H1 (cell line): ENCODE measurements at regions not wholly inside any gene's neighbourhood (a gene's known extent, or its start where the extent isn't known, plus 50 kb on each side); places are given as distances from the start of the nearest gene placed in this dataset.

Experiments used
- CTCF ChIA-PET: fragments of 300-600 bp; sonication (Branson Sonifier 250); formaldehyde crosslinking; loops from one replicate; lab custom pipeline; 2021; ENCODE audit not compliant: partially characterized antibody; lab: Charles Lee
- POLR2A ChIA-PET: fragments of 300-600 bp; sonication (Branson Sonifier 250); formaldehyde crosslinking; loops from one replicate; lab custom pipeline; 2021; ENCODE audit warnings: inconsistent platforms; ENCODE audit not compliant: partially characterized antibody; lab: Charles Lee
- DNase-seq, 2 experiments: peaks; one replicate each; pipeline versions ENCODE4 v3.0.0 to v3.0.0-alpha.2; 2010 to 2022; ENCODE audit warnings: low spot score in 2 of 2, low read depth in 1 of 2, mixed read lengths in 1 of 2
- FAIRE-seq: peaks from 2 replicates; lab custom pipeline; 2011; peaks lifted over from hg19 to GRCh38; lab: Jason Lieb, UNC
- H2AFZ ChIP-seq: 2 replicates; pipeline ENCODE4 v1.8.1; 2012; ENCODE audit warnings: low read length, inconsistent platforms
- H2AK5ac ChIP-seq: 2 replicates; pipeline ENCODE4 v1.6.1; 2013; ENCODE audit warnings: low read depth, low read length
- H2BK120ac ChIP-seq: replicated peaks from 2 replicates; pipeline ENCODE3; 2013; ENCODE audit warnings: low read depth, low read length, inconsistent platforms
- H2BK12ac ChIP-seq: 2 replicates; pipeline ENCODE4 v1.6.1; 2013; ENCODE audit warnings: low read depth, low read length
- H2BK15ac ChIP-seq: 2 replicates; pipeline ENCODE4 v1.6.1; 2013; ENCODE audit warnings: low read length
- H2BK20ac ChIP-seq: 2 replicates; pipeline ENCODE4 v1.6.1; 2013; ENCODE audit warnings: low read length
- H2BK5ac ChIP-seq: 2 replicates; pipeline ENCODE4 v1.6.1; 2013; ENCODE audit warnings: low read depth, low read length
- H3K14ac ChIP-seq: 2 replicates; pipeline ENCODE4 v1.6.1; 2013; ENCODE audit warnings: inconsistent platforms; ENCODE audit not compliant: insufficient read length
- H3K18ac ChIP-seq: 2 replicates; pipeline ENCODE4 v1.6.1; 2013; ENCODE audit warnings: low read length; ENCODE audit errors: extremely low read depth
- H3K23ac ChIP-seq: 2 replicates; pipeline ENCODE4 v1.6.1; 2013; ENCODE audit warnings: inconsistent platforms; ENCODE audit not compliant: insufficient read length
- H3K23me2 ChIP-seq: 2 replicates; pipeline ENCODE4 v1.6.1; 2013; ENCODE audit warnings: low read depth, low read length
- H3K27ac ChIP-seq: 2 replicates; pipeline ENCODE4 v1.6.1; 2011; ENCODE audit warnings: low read depth, low read length, inconsistent platforms
- H3K27me3 ChIP-seq, 4 experiments: replicated peaks in 1 of 4; 1 replicate in 1 of 4; 2 replicates in 3 of 4; pipeline versions ENCODE4 v1.6.1 to v1.8.1; 2011 to 2013; ENCODE audit warnings: low read length in 3 of 4, mild to moderate bottlenecking in 3 of 4, inconsistent platforms in 2 of 4, mixed read lengths in 2 of 4, moderate library complexity in 1 of 4; ENCODE audit not compliant: control insufficient read depth in 3 of 4, insufficient read depth in 3 of 4; ENCODE audit errors: extremely low read depth in 1 of 4
- H3K36me3 ChIP-seq, 4 experiments: 2 replicates each; pipeline versions ENCODE4 v1.6.1 to v1.8.1; 2011 to 2013; ENCODE audit warnings: mild to moderate bottlenecking in 4 of 4, low read length in 3 of 4, moderate library complexity in 2 of 4, control low read depth in 1 of 4, inconsistent platforms in 1 of 4; ENCODE audit not compliant: insufficient read depth in 4 of 4, control insufficient read depth in 2 of 4
- H3K4ac ChIP-seq: replicated peaks from 2 replicates; pipeline ENCODE3; 2013; ENCODE audit warnings: low read length, low read depth, mixed read lengths, inconsistent platforms; ENCODE audit not compliant: insufficient read length
- H3K4me1 ChIP-seq, 4 experiments: replicated peaks in 1 of 4; 1 replicate in 1 of 4; 2 replicates in 3 of 4; pipeline versions ENCODE4 v1.6.1 to v1.8.1; 2011 to 2013; ENCODE audit warnings: low read length in 3 of 4, inconsistent platforms in 2 of 4, mixed read lengths in 1 of 4; ENCODE audit not compliant: insufficient read depth in 4 of 4, control insufficient read depth in 3 of 4
- H3K4me2 ChIP-seq, 2 experiments: 2 replicates each; pipeline versions ENCODE4 v1.6.1 to v1.8.1; 2011 to 2013; ENCODE audit warnings: low read depth in 2 of 2, low read length in 2 of 2, control low read depth in 1 of 2, inconsistent platforms in 1 of 2, mild to moderate bottlenecking in 1 of 2; ENCODE audit not compliant: insufficient read depth in 1 of 2
- H3K4me3 ChIP-seq, 4 experiments: fragments of 200-600, 300-600 bp in 1 of 4; sonication (generic), shearing (Covaris generic), sonication (Bioruptor Twin) in 1 of 4; 2 replicates each; pipeline versions ENCODE4 v1.5.1 to v1.8.1; 2011 to 2016; ENCODE audit warnings: low read length in 4 of 4, low read depth in 3 of 4, control low read depth in 2 of 4, inconsistent platforms in 2 of 4, mild to moderate bottlenecking in 2 of 4, mixed read lengths in 1 of 4, moderate library complexity in 1 of 4; ENCODE audit not compliant: insufficient read depth in 2 of 4; ENCODE audit errors: extremely low read depth in 1 of 4
- H3K56ac ChIP-seq: replicated peaks from 2 replicates; pipeline ENCODE3; 2013; ENCODE audit warnings: low read depth, mild to moderate bottlenecking, mixed read lengths, low read length, inconsistent platforms; ENCODE audit not compliant: insufficient read length
- H3K79me1 ChIP-seq: 2 replicates; pipeline ENCODE4 v1.6.1; 2013; ENCODE audit warnings: low read depth, low read length, control low read depth
- H3K79me2 ChIP-seq, 2 experiments: 2 replicates each; pipeline versions ENCODE4 v1.6.1 to v1.8.1; 2012 to 2013; ENCODE audit warnings: low read length in 2 of 2, mild to moderate bottlenecking in 2 of 2, inconsistent platforms in 1 of 2; ENCODE audit not compliant: insufficient read depth in 2 of 2, control insufficient read depth in 1 of 2
- H3K9ac ChIP-seq, 4 experiments: replicated peaks in 1 of 4; 1 replicate in 1 of 4; 2 replicates in 3 of 4; pipeline versions ENCODE4 v1.6.1 to v1.8.1; 2011 to 2013; ENCODE audit warnings: low read depth in 3 of 4, low read length in 3 of 4, control low read depth in 2 of 4, mild to moderate bottlenecking in 2 of 4, moderate library complexity in 2 of 4, inconsistent platforms in 1 of 4; ENCODE audit errors: extremely low read depth in 1 of 4
- H3K9me3 ChIP-seq, 2 experiments: 2 replicates each; pipeline versions ENCODE4 v1.6.1 to v1.8.1; 2012 to 2013; ENCODE audit warnings: mild to moderate bottlenecking in 2 of 2, moderate library complexity in 2 of 2, control low read depth in 1 of 2, inconsistent platforms in 1 of 2, low read depth in 1 of 2, low read length in 1 of 2, mixed read lengths in 1 of 2; ENCODE audit not compliant: insufficient read depth in 2 of 2
- H4K20me1 ChIP-seq, 2 experiments: replicated peaks in 1 of 2; 2 replicates each; pipeline versions ENCODE3 to v1.8.1; 2011 to 2013; ENCODE audit warnings: inconsistent platforms in 2 of 2, low read length in 2 of 2, mild to moderate bottlenecking in 1 of 2; ENCODE audit not compliant: insufficient read depth in 2 of 2, control insufficient read depth in 1 of 2
- H4K5ac ChIP-seq: 2 replicates; pipeline ENCODE4 v1.6.1; 2013; ENCODE audit warnings: low read length, low read depth, mixed read lengths, inconsistent platforms; ENCODE audit not compliant: insufficient read length
- H4K8ac ChIP-seq: 2 replicates; pipeline ENCODE4 v1.8.0; 2013; ENCODE audit warnings: mild to moderate bottlenecking, moderate library complexity, low read length, inconsistent platforms; ENCODE audit not compliant: insufficient read depth; ENCODE audit errors: extremely low read depth
- H4K91ac ChIP-seq: replicated peaks from 2 replicates; pipeline ENCODE3; 2013; ENCODE audit warnings: low read length, mixed read lengths, inconsistent platforms; ENCODE audit not compliant: insufficient read length
- CTBP2 ChIP-seq: IDR thresholded peaks from 2 replicates; pipeline ENCODE4 v1.7.0; 2011; ENCODE audit warnings: borderline replicate concordance, mild to moderate bottlenecking, moderate library complexity, mixed read lengths, low read length; ENCODE audit not compliant: insufficient read depth, insufficient read length
- EGR1 ChIP-seq: IDR thresholded peaks from 2 replicates; pipeline ENCODE4 v1.6.1; 2011; ENCODE audit warnings: low read depth, low read length, borderline replicate concordance
- KDM4A ChIP-seq: IDR thresholded peaks from one replicate; pipeline ENCODE4 v1.7.1; 2012; ENCODE audit warnings: low read depth, mild to moderate bottlenecking, moderate library complexity, low read length, inconsistent platforms; ENCODE audit not compliant: severe bottlenecking
- NANOG ChIP-seq: IDR thresholded peaks from 2 replicates; pipeline ENCODE4 v1.6.1; 2011; ENCODE audit warnings: low read length, low read depth, mild to moderate bottlenecking, inconsistent platforms; ENCODE audit not compliant: insufficient read depth, poor library complexity, severe bottlenecking
- WGBS, 2 experiments: shearing (Covaris generic) in 1 of 2; methylation state at CpG; one replicate each; pipeline versions ENCODE4 v1.1.6 to v1.1.7; 2013 to 2015; ENCODE audit warnings: low lambda C conversion rate in 2 of 2, mixed read lengths in 2 of 2, inconsistent platforms in 1 of 2, low coverage in 1 of 2, missing lambda C conversion rate in 1 of 2; ENCODE audit not compliant: insufficient replicate concordance in 2 of 2, insufficient coverage in 1 of 2, insufficient read length in 1 of 2; ENCODE audit errors: extremely low coverage in 1 of 2, missing lambda C conversion rate in 1 of 2; 5-methylcytosine and 5-hydroxymethylcytosine counted together

GRCh38 chr1:239098400-239099037 is 287.8 kb upstream of the CHRM3 start:
- H3K4me2 ChIP-seq = no peak overlapping the region
- no peaks in the 10 kb centered on the region for H4K20me1 ChIP-seq
- DNase-seq (no peak), FAIRE-seq (no peak)
- no peak overlapping the region for H2BK20ac ChIP-seq
- H3K23ac ChIP-seq = no peak overlapping the region
- H3K9me3 ChIP-seq = no peaks in the 10 kb centered on the region
- TF ChIP-seq CTBP2 (no peak), EGR1 (no peak), NANOG (no peak), KDM4A (no peak)
- no peaks in the 10 kb centered on the region for H3K27me3 ChIP-seq
- no peaks in the 10 kb centered on the region for H3K79me2 ChIP-seq
- no peak overlapping the region for H3K18ac ChIP-seq
- no peaks in the 10 kb centered on the region for H3K79me1 ChIP-seq
- ChIA-PET POLR2A (no interaction called here), CTCF (interaction anchor here (0.6 to 1.7 kb wide), 4 partner anchors 10 to 864 kb away, joined by 3 to 4 read pairs (median 3); no protein-coding TSS in a partner anchor)
- H3K27ac ChIP-seq = no peak overlapping the region
- H3K9ac ChIP-seq = no peak overlapping the region
- no peak overlapping the region for H4K5ac ChIP-seq
- H3K4me1 ChIP-seq = no peaks in the 10 kb centered on the region; a peak in 1 of 7 replicates
- H2BK12ac ChIP-seq = no peak overlapping the region; the same call in 1 of the 2 replicates
- H2AK5ac ChIP-seq = no peak overlapping the region
- H3K4me3 ChIP-seq = no peak overlapping the region
- H4K8ac ChIP-seq = no peak overlapping the region
- no peak overlapping the region for H4K91ac ChIP-seq
- H3K23me2 ChIP-seq = no peaks in the 10 kb centered on the region
- H2AFZ ChIP-seq = no peak overlapping the region
- H3K14ac ChIP-seq = no peak overlapping the region
- H2BK5ac ChIP-seq = 0 out of 2 replicates have a peak overlapping the region, but pooled peaks have one; percentile 8
- no peak overlapping the region for H2BK120ac ChIP-seq
- no peak overlapping the region for H2BK15ac ChIP-seq
- H3K56ac ChIP-seq = no peak overlapping the region
- H3K36me3 ChIP-seq = no peaks in the 10 kb centered on the region
- no peak overlapping the region for H3K4ac ChIP-seq
- WGBS, 2 experiments = 86% methylated on average over 7 of the region's 7 CpGs; no CpG with 5 or more reads in 1 of the 2 experiments
